PC-3 (cell line): ENCODE measurements at regions not wholly inside any gene's neighbourhood (a gene's known extent, or its start where the extent isn't known, plus 50 kb on each side); places are given as distances from the start of the nearest gene placed in this dataset.

Experiments used
- ATAC-seq: fragments of 200-7000 bp; cut with Tn5 transposase; 2 replicates; pipeline ENCODE4 v1.9.1; 2020; ENCODE audit warnings: mild to moderate bottlenecking, moderate library complexity
- BruUV-seq: library from RNA; stranded (reverse); fragments of 400-500 nt; replicated peaks from 2 replicates; lab custom pipeline; 2021; lab: Mats Ljungman, UMichigan
- CTCF ChIA-PET: fragments of 300-600 bp; sonication (Branson Sonifier 250); formaldehyde crosslinking; loops from one replicate; lab custom pipeline; 2022; ENCODE audit warnings: antibody characterized with exemption; lab: Charles Lee
- POLR2A ChIA-PET: fragments of 300-600 bp; sonication (Branson Sonifier 250); formaldehyde crosslinking; loops from one replicate; lab custom pipeline; 2022; ENCODE audit warnings: antibody characterized with exemption; ENCODE audit not compliant: unreplicated experiment; lab: Charles Lee
- DNase-seq: peaks from one replicate; pipeline ENCODE4 v3.0.0-alpha.2; 2015
- H2AFZ ChIP-seq: fragments of 300-600 bp; sonication (generic); 2 replicates; pipeline ENCODE4 v1.6.0; 2016; ENCODE audit warnings: antibody characterized with exemption, low read length
- H3F3A ChIP-seq: fragments of 300-600 bp; sonication (generic); one replicate; pipeline ENCODE4 v1.6.0; 2017; ENCODE audit warnings: antibody characterized with exemption, low read length, control low read depth, mild to moderate bottlenecking; ENCODE audit not compliant: unreplicated experiment
- H3K27ac ChIP-seq: fragments of 300-600 bp; sonication (generic); 2 replicates; pipeline ENCODE4 v1.5.1; 2016; ENCODE audit warnings: mild to moderate bottlenecking, low read length
- H3K27me3 ChIP-seq: fragments of 300-600 bp; sonication (generic); 2 replicates; pipeline ENCODE4 v1.6.1; 2016; ENCODE audit warnings: low read length, mixed read lengths
- H3K36me3 ChIP-seq: fragments of 300-600 bp; sonication (generic); 2 replicates; pipeline ENCODE4 v1.6.1; 2016; ENCODE audit warnings: low read depth, mixed run types, low read length, mixed read lengths
- H3K4me1 ChIP-seq: fragments of 300-600 bp; sonication (generic); 2 replicates; pipeline ENCODE4 v1.5.1; 2016; ENCODE audit warnings: low read length; ENCODE audit not compliant: insufficient read depth
- H3K4me2 ChIP-seq: fragments of 300-600 bp; sonication (generic); 2 replicates; pipeline ENCODE4 v1.6.0; 2016; ENCODE audit warnings: low read length
- H3K4me3 ChIP-seq: fragments of 300-600 bp; sonication (generic); 2 replicates; pipeline ENCODE4 v1.5.1; 2016; ENCODE audit warnings: mild to moderate bottlenecking, low read length, mixed read lengths
- H3K79me2 ChIP-seq: fragments of 300-600 bp; sonication (generic); 2 replicates; pipeline ENCODE4 v1.6.1; 2017; ENCODE audit warnings: low read length, mixed read lengths
- H3K9ac ChIP-seq: fragments of 300-600 bp; sonication (generic); 2 replicates; pipeline ENCODE4 v1.6.0; 2016; ENCODE audit warnings: mild to moderate bottlenecking, low read length
- H3K9me2 ChIP-seq: fragments of 300-600 bp; sonication (generic); replicated peaks from 2 replicates; pipeline ENCODE4 v1.6.1; 2016; ENCODE audit warnings: mixed run types, low read length, mixed read lengths
- H3K9me3 ChIP-seq: fragments of 300-600 bp; sonication (generic); 2 replicates; pipeline ENCODE4 v1.6.1; 2016; ENCODE audit warnings: low read length, mixed read lengths
- H4K20me1 ChIP-seq: fragments of 300-600 bp; sonication (generic); 2 replicates; pipeline ENCODE4 v1.6.1; 2016; ENCODE audit warnings: low read length, mixed read lengths
- EZH2 ChIP-seq: fragments of 300-600 bp; sonication (generic); IDR thresholded peaks from one replicate; pipeline ENCODE4 v1.6.1; 2017; ENCODE audit warnings: antibody characterized with exemption, mild to moderate bottlenecking, low read length; ENCODE audit not compliant: unreplicated experiment
- EZH2phosphoT487 ChIP-seq: fragments of 300-600 bp; sonication (generic); IDR thresholded peaks from 2 replicates; pipeline ENCODE4 v1.6.1; 2018; ENCODE audit warnings: mild to moderate bottlenecking, antibody characterized with exemption, low read length, borderline replicate concordance
- intact Hi-C: fragments of 100-400 bp; cut with micrococcal nuclease; formaldehyde crosslinking; loops from 2 replicates; pipeline ENCODE4 v1.9.0; 2023
- TF ChIP-seq, protein P1 (sequence below): fragments of 300-600 bp; sonication (generic); conservative IDR thresholded peaks from 2 replicates; pipeline ENCODE4 v1.5.1; 2017; ENCODE audit warnings: antibody characterized with exemption, low read depth, mild to moderate bottlenecking, low read length

DNA sequence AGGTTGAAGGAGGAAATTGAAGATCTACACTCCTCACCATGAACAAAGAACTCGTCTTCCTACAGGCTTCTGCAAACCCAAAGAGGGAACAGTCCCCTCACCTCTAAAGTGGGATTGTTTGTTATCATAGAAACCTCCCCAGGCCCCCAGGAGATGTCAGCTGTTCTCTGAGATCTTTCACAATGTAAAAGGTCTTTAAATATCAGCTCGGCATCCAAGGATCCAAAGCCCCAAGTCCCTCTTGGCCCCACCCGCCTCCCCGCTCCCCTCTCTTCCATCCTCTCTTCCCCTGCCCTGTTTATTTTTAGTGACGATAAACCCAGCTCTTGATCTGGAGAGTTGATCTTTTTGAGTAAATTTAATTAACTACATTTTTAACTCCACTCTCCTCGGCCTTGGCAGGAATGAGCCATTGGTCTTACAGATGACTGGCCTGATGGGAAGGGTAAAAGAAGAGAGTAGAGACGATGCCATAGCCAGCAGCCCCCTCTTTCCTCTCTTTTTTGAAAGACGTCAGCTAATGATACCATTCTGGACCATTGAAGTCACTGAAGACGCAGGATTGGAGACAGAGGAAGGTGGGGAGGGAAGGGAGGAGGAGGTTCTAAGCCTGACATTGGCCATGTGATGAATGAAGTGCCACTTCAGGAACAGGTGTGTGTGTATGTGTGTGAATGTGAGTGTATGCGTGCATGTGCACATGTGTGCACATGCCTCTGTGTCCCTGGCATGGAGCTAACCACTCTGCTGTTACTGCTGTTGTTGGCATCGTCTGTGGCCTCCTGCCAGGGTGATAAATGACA is 521.8 kb downstream of the NTRK3 start:
- no peaks in the 10 kb centered on the region for H3K79me2 ChIP-seq
- intact Hi-C loops = no loop called here
- DNase-seq = no peak
- H3K4me3 ChIP-seq = no peak overlapping the region
- H3K27me3 ChIP-seq = no peaks in the 10 kb centered on the region
- TF ChIP-seq, protein P1, sequence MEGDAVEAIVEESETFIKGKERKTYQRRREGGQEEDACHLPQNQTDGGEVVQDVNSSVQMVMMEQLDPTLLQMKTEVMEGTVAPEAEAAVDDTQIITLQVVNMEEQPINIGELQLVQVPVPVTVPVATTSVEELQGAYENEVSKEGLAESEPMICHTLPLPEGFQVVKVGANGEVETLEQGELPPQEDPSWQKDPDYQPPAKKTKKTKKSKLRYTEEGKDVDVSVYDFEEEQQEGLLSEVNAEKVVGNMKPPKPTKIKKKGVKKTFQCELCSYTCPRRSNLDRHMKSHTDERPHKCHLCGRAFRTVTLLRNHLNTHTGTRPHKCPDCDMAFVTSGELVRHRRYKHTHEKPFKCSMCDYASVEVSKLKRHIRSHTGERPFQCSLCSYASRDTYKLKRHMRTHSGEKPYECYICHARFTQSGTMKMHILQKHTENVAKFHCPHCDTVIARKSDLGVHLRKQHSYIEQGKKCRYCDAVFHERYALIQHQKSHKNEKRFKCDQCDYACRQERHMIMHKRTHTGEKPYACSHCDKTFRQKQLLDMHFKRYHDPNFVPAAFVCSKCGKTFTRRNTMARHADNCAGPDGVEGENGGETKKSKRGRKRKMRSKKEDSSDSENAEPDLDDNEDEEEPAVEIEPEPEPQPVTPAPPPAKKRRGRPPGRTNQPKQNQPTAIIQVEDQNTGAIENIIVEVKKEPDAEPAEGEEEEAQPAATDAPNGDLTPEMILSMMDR = no peak
- no peak for TF ChIP-seq EZH2
- no peak for TF ChIP-seq EZH2phosphoT487
- ATAC-seq = no peak
- no peak overlapping the region for H3K4me2 ChIP-seq
- H3K9ac ChIP-seq = no peak overlapping the region
- no peaks in the 10 kb centered on the region for H3F3A ChIP-seq
- no peaks in the 10 kb centered on the region for H3K36me3 ChIP-seq
- H3K4me1 ChIP-seq = no peaks in the 10 kb centered on the region
- no peak overlapping the region for H2AFZ ChIP-seq
- no peak overlapping the region for H3K27ac ChIP-seq
- no peaks in the 10 kb centered on the region for H4K20me1 ChIP-seq
- no TSS peak for BruUV-seq
- CTCF ChIA-PET = no interaction called here
- POLR2A ChIA-PET = no interaction called here
- H3K9me2 ChIP-seq = no peaks in the 10 kb centered on the region
- no peaks in the 10 kb centered on the region for H3K9me3 ChIP-seq

DNA sequence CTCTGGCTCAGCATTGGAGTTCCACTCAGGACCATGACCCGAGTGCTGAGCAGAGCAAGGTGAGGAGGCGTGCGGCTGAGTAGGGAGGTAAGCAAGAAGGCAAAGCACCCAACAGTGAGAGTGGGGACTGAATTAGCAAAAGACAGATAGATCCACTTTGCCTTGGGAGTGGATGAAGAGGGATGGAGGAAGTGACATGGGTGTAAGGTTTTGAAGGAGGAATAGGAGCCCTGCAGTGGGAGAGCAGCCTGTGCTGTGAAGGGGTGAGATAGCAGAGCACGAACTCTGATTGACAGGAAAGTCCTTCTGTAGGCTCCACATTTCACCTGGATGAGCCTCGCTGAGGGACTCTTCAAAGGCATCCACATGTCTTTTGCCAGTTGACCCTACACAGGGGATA is 522.6 kb downstream of the NTRK3 start:
- DNase-seq = no peak
- Histone ChIP-seq H3K27ac (no peak overlapping the region), H3K9me3 (no peaks in the 10 kb centered on the region), H3K4me3 (no peak overlapping the region), H2AFZ (no peak overlapping the region), H3K9ac (no peak overlapping the region), H3K9me2 (no peaks in the 10 kb centered on the region), H3K36me3 (no peaks in the 10 kb centered on the region), H3F3A (no peaks in the 10 kb centered on the region), H3K27me3 (no peaks in the 10 kb centered on the region), H3K79me2 (no peaks in the 10 kb centered on the region), H3K4me1 (no peaks in the 10 kb centered on the region), H4K20me1 (no peaks in the 10 kb centered on the region), H3K4me2 (no peak overlapping the region)
- TF ChIP-seq EZH2phosphoT487 = no peak
- TF ChIP-seq, protein P1 = no peak
- TF ChIP-seq EZH2 = no peak
- intact Hi-C loops = no loop called here
- no peak for ATAC-seq
- ChIA-PET CTCF (no interaction called here), POLR2A (no interaction called here)
- no TSS peak for BruUV-seq

DNA sequence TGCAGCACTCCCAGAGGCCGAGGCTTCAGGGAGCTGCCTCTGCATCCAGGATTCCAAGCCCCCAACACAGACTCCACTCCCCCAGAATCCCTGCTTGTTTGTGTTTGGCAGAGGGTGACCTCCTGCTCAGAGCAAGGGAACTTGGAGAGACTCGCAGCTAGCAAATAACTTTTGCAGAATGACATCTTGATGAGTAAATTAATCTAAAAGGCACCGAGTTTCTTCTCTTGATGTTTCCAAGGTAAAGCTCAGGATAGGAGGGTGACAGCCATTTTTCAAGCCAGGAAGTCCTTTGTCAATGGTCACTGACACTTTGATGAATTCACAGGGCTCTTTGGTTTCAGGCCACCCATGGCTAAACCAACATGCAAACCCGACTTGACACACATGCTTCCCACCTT is 523.0 kb downstream of the NTRK3 start:
- CTCF ChIA-PET = no interaction called here
- intact Hi-C loops = no loop called here

More for the DNA sequence above, 523.0 kb downstream of the NTRK3 start:
- DNase-seq (no peak), ATAC-seq (no peak)
- Histone ChIP-seq H3F3A (no peaks in the 10 kb centered on the region), H3K4me2 (no peak overlapping the region), H2AFZ (no peak overlapping the region), H3K27ac (no peak overlapping the region), H4K20me1 (no peaks in the 10 kb centered on the region), H3K4me1 (no peaks in the 10 kb centered on the region), H3K9me2 (no peaks in the 10 kb centered on the region), H3K4me3 (no peak overlapping the region), H3K27me3 (no peaks in the 10 kb centered on the region), H3K36me3 (no peaks in the 10 kb centered on the region), H3K9ac (no peak overlapping the region), H3K9me3 (no peaks in the 10 kb centered on the region), H3K79me2 (no peaks in the 10 kb centered on the region)
- POLR2A ChIA-PET = no interaction called here
- TF ChIP-seq, protein P1 = no peak
- no peak for TF ChIP-seq EZH2phosphoT487
- no peak for TF ChIP-seq EZH2
- BruUV-seq = no TSS peak
